OCI-LY3 (cell line): ENCODE measurements at regions not wholly inside any gene's neighbourhood (a gene's known extent, or its start where the extent isn't known, plus 50 kb on each side); places are given as distances from the start of the nearest gene placed in this dataset.
"Not testable (repeated sequence)": the region's sequence is repeated elsewhere in the genome, so short reads cannot be mapped to it uniquely, and the experiment has no call there.

Experiments
- H2AFZ ChIP-seq: fragments of 200-600, 300-600 bp; shearing (Covaris generic); 2 replicates; pipeline ENCODE4 v1.6.0; 2014; ENCODE audit warnings: antibody characterized with exemption, low read depth, low read length
- H3K27ac ChIP-seq: fragments of 200-600, 300-600 bp; sonication (generic); 2 replicates; pipeline ENCODE4 v1.5.1; 2014; ENCODE audit warnings: mild to moderate bottlenecking, low read length, moderate library complexity, mixed read lengths
- H3K27me3 ChIP-seq: fragments of 200-600, 300-600 bp; sonication (generic); 2 replicates; pipeline ENCODE4 v1.6.1; 2014; ENCODE audit warnings: low read depth, low read length, mixed read lengths
- H3K36me3 ChIP-seq: fragments of 200-600, 300-600 bp; sonication (generic); replicated peaks from 2 replicates; pipeline ENCODE3; 2014; ENCODE audit warnings: low read depth, low read length, mixed read lengths
- H3K4me1 ChIP-seq: fragments of 300-600, 200-600 bp; sonication (generic); 2 replicates; pipeline ENCODE4 v1.6.1; 2014; ENCODE audit warnings: low read length, mixed read lengths
- H3K4me2 ChIP-seq: fragments of 200-600, 300-600 bp; sonication (generic); 2 replicates; pipeline ENCODE4 v1.6.1; 2014; ENCODE audit warnings: low read length, mixed read lengths
- H3K4me3 ChIP-seq: fragments of 300-600, 200-600 bp; sonication (generic); 2 replicates; pipeline ENCODE4 v1.5.1; 2014; ENCODE audit warnings: antibody characterized with exemption, mild to moderate bottlenecking, low read length, moderate library complexity
- H3K79me2 ChIP-seq: fragments of 300-600, 200-600 bp; shearing (Covaris generic); 2 replicates; pipeline ENCODE4 v1.6.1; 2014; ENCODE audit warnings: mild to moderate bottlenecking, low read length, mixed read lengths
- H3K9ac ChIP-seq: fragments of 300-600, 200-600 bp; shearing (Covaris generic); 2 replicates; pipeline ENCODE4 v1.6.0; 2014; ENCODE audit warnings: mild to moderate bottlenecking, low read length, moderate library complexity
- H3K9me3 ChIP-seq: fragments of 200-600, 300-600 bp; shearing (Covaris generic); 2 replicates; pipeline ENCODE4 v1.6.1; 2014; ENCODE audit warnings: low read length, mixed read lengths; ENCODE audit not compliant: insufficient read depth
- H4K20me1 ChIP-seq: fragments of 200-600, 300-600 bp; sonication (generic); 2 replicates; pipeline ENCODE4 v1.6.1; 2016; ENCODE audit warnings: low read length, mixed read lengths; ENCODE audit not compliant: insufficient read depth
- CTCF ChIP-seq: fragments of 200-600, 300-600 bp; sonication (generic); IDR thresholded peaks from 2 replicates; pipeline ENCODE4 v1.5.1; 2014; ENCODE audit warnings: antibody characterized with exemption, low read length, low read depth
- EZH2phosphoT487 ChIP-seq: fragments of 200-600 bp; shearing (Covaris generic); IDR thresholded peaks from 2 replicates; pipeline ENCODE4 v1.6.1; 2018; ENCODE audit warnings: antibody characterized with exemption, mixed run types, low read depth

GRCh38 chr13:24616514-24616913 is 63.7 kb upstream of the ATP12A start:
- H3K9me3 ChIP-seq: no peaks in the 10 kb centered on the region
- no peaks in the 10 kb centered on the region for H3K79me2 ChIP-seq
- H3K27ac ChIP-seq: no peak overlapping the region
- H3K4me1 ChIP-seq: peaks cover 7% of the 10 kb centered on the region
- no peaks in the 10 kb centered on the region for H3K36me3 ChIP-seq
- no peak overlapping the region for H3K4me2 ChIP-seq
- no peak overlapping the region for H3K4me3 ChIP-seq
- no peaks in the 10 kb centered on the region for H3K27me3 ChIP-seq
- H2AFZ ChIP-seq: no peak overlapping the region
- no peak overlapping the region for H3K9ac ChIP-seq
- no peaks in the 10 kb centered on the region for H4K20me1 ChIP-seq
- TF ChIP-seq EZH2phosphoT487: no peak
- TF ChIP-seq CTCF: no peak

- H3K27me3 ChIP-seq: no peaks in the 10 kb centered on the region
- H3K36me3 ChIP-seq: no peaks in the 10 kb centered on the region
- no peaks in the 10 kb centered on the region for H3K9me3 ChIP-seq
- no peaks in the 10 kb centered on the region for H4K20me1 ChIP-seq
- H2AFZ ChIP-seq: no peak overlapping the region
- H3K27ac ChIP-seq: no peak overlapping the region
- peaks cover 7% of the 10 kb centered on the region for H3K4me1 ChIP-seq
- H3K4me3 ChIP-seq: no peak overlapping the region
- H3K79me2 ChIP-seq: no peaks in the 10 kb centered on the region
- no peak overlapping the region for H3K4me2 ChIP-seq
- H3K9ac ChIP-seq: no peak overlapping the region
- TF ChIP-seq EZH2phosphoT487: no peak
- TF ChIP-seq CTCF: no peak
Observed at GRCh38 chr13:24617256-24618010, 62.8 kb upstream of the ATP12A start.

- H3K4me2 ChIP-seq: no peak overlapping the region
- H3K4me3 ChIP-seq: no peak overlapping the region
- no peaks in the 10 kb centered on the region for H3K27me3 ChIP-seq
- no peaks in the 10 kb centered on the region for H3K79me2 ChIP-seq
- no peaks in the 10 kb centered on the region for H3K36me3 ChIP-seq
- no peak overlapping the region for H3K9ac ChIP-seq
- no peaks in the 10 kb centered on the region for H3K9me3 ChIP-seq
- H2AFZ ChIP-seq: peak overlapping the region; percentile 93
- H4K20me1 ChIP-seq: no peaks in the 10 kb centered on the region
- H3K4me1 ChIP-seq: peaks cover 7% of the 10 kb centered on the region
- no peak for TF ChIP-seq CTCF
- no peak for TF ChIP-seq EZH2phosphoT487
- H3K27ac ChIP-seq: no peak overlapping the region
Observed at GRCh38 chr13:24618011-24618955, 61.9 kb upstream of the ATP12A start.

- H2AFZ ChIP-seq: no peak overlapping the region
- H3K27me3 ChIP-seq: no peaks in the 10 kb centered on the region
- no peak overlapping the region for H3K27ac ChIP-seq
- no peaks in the 10 kb centered on the region for H3K36me3 ChIP-seq
- no peak overlapping the region for H3K4me2 ChIP-seq
- H3K9me3 ChIP-seq: no peaks in the 10 kb centered on the region
- H3K4me3 ChIP-seq: no peak overlapping the region
- H3K9ac ChIP-seq: no peak overlapping the region
- H3K79me2 ChIP-seq: no peaks in the 10 kb centered on the region
- H4K20me1 ChIP-seq: no peaks in the 10 kb centered on the region
- no peak for TF ChIP-seq CTCF
- TF ChIP-seq EZH2phosphoT487: no peak
- H3K4me1 ChIP-seq: peaks cover 7% of the 10 kb centered on the region
Observed at GRCh38 chr13:24619282-24619681, 60.9 kb upstream of the ATP12A start.

- not testable (repeated sequence) for H2AFZ ChIP-seq, H3K4me3 ChIP-seq, H3K27me3 ChIP-seq, H3K4me2 ChIP-seq, H3K36me3 ChIP-seq, H3K9me3 ChIP-seq, H4K20me1 ChIP-seq, H3K27ac ChIP-seq, H3K9ac ChIP-seq, H3K79me2 ChIP-seq
- H3K4me1 ChIP-seq: peaks cover 27% of the 10 kb centered on the region
Observed at GRCh38 chr13:24622481-24623148, 57.6 kb upstream of the ATP12A start.
